ENCODE measurements at regions not wholly inside any gene's neighbourhood (a gene's known extent, or its start where the extent isn't known, plus 50 kb on each side); places are given as distances from the start of the nearest gene placed in this dataset.

DNA sequence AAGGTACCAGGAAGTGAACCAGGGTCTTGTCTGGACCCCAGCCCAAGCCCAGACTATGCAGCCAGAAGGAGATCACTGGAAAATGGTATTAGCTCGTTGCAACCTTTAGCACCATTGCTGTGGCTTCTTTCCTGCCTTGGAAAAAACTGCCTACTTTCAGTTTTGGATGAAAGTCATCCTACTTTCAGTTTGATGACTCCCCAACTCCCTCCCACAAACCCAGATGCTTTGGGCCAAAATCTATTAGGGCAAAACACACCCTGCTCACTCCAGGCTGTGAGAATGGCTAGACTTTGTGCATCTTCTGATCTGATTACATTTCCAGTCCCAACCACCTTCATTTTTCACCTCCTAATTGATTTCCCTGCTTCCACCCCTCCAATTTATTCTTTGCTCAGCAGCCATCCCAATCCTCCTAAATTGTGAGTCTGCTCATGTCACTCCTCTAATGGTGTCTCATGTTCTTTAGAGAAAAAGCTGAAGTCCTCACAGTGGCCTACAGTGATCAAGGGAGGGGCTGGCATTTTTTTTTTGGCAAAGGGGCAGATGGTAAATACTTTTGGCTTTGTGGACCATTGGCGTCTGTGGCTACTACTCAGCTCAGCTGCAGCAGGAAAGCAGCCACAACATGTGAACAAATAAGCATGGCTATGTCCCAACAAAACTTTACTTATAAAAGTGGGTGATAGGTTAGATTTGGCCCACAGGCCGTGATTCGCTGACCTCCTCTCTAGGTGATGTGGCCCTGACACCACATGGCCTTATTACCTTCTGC is 368.7 kb downstream of the SLC4A3 start:
- H2AFZ ChIP-seq (ENCODE audit: low read length, unreplicated experiment), result peak overlapping the region; percentile 25
- no peaks in the 10 kb centered on the region for H3K4me1 ChIP-seq (ENCODE audit: control insufficient read depth, insufficient read depth, low read length, unreplicated experiment)
- H3K36me3 ChIP-seq (ENCODE audit: insufficient read depth, low read length), result no peaks in the 10 kb centered on the region
- no peak overlapping the region for H3K4me3 ChIP-seq (ENCODE audit: low read depth, low read length)
- H3K27me3 ChIP-seq (ENCODE audit: insufficient read depth, low read length), result no peaks in the 10 kb centered on the region
- H3K27ac ChIP-seq (ENCODE audit: low read depth, low read length), result no peak overlapping the region
- H3K79me2 ChIP-seq (ENCODE audit: control insufficient read depth, insufficient read depth, low read length, unreplicated experiment), result no peaks in the 10 kb centered on the region

DNA sequence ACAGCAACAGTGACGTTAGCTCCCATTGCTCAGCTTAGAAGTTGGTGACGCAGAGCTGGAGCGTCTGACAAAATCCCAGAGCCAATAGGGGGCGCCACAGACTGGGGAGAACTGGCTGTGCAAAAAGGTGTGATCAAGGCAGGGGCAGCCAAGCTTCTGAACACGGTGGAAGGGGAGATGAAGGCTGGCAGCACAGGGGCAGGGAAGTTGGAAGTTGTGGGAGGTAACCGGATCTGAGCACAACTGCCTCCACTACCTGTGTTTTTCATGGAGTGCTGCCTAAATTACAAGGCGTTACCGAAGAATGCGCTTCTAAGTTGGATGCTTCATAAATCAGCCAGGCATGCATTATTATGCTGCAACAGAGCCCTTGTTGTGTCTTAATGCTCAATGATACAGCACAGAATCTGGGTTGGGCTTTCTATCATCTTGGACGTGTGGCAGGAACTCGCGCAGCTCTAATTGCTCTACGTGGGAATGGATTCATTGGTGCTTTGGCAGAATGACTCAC is 370.0 kb downstream of the SLC4A3 start:
- H3K4me3 ChIP-seq (ENCODE audit: low read depth, low read length), result no peak overlapping the region
- H3K27me3 ChIP-seq (ENCODE audit: insufficient read depth, low read length), result no peaks in the 10 kb centered on the region
- no peaks in the 10 kb centered on the region for H3K36me3 ChIP-seq (ENCODE audit: insufficient read depth, low read length)
- no peak overlapping the region for H2AFZ ChIP-seq (ENCODE audit: low read length, unreplicated experiment)
- no peaks in the 10 kb centered on the region for H3K79me2 ChIP-seq (ENCODE audit: control insufficient read depth, insufficient read depth, low read length, unreplicated experiment)
- H3K4me1 ChIP-seq (ENCODE audit: control insufficient read depth, insufficient read depth, low read length, unreplicated experiment), result peaks cover 12% of the 10 kb centered on the region
- no peak overlapping the region for H3K27ac ChIP-seq (ENCODE audit: low read depth, low read length)

DNA sequence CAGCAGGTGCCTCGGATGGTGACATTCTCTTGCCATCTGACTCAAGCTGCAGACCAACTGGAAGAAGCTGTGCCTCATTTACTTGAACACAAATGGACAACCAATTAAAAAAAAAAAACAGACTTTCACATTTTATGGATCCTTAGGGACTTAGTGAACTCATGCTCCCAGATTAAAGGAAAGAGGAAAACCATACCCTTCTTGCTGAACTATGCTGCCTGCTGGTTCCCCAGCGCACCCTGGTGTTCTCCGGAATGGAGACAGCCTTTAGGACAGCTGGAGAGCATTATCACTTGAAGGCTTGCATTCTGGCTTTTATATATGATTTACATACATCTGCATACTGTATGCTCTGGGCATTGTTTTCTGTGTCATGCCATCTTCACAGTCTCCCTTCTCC is 370.7 kb downstream of the SLC4A3 start:
- H3K79me2 ChIP-seq (ENCODE audit: control insufficient read depth, insufficient read depth, low read length, unreplicated experiment), result no peaks in the 10 kb centered on the region
- no peak overlapping the region for H2AFZ ChIP-seq (ENCODE audit: low read length, unreplicated experiment)
- H3K27me3 ChIP-seq (ENCODE audit: insufficient read depth, low read length), result no peaks in the 10 kb centered on the region
- H3K4me1 ChIP-seq (ENCODE audit: control insufficient read depth, insufficient read depth, low read length, unreplicated experiment), result peaks cover 12% of the 10 kb centered on the region
- no peaks in the 10 kb centered on the region for H3K36me3 ChIP-seq (ENCODE audit: insufficient read depth, low read length)
- H3K4me3 ChIP-seq (ENCODE audit: low read depth, low read length), result no peak overlapping the region
- H3K27ac ChIP-seq (ENCODE audit: low read depth, low read length), result no peak overlapping the region

DNA sequence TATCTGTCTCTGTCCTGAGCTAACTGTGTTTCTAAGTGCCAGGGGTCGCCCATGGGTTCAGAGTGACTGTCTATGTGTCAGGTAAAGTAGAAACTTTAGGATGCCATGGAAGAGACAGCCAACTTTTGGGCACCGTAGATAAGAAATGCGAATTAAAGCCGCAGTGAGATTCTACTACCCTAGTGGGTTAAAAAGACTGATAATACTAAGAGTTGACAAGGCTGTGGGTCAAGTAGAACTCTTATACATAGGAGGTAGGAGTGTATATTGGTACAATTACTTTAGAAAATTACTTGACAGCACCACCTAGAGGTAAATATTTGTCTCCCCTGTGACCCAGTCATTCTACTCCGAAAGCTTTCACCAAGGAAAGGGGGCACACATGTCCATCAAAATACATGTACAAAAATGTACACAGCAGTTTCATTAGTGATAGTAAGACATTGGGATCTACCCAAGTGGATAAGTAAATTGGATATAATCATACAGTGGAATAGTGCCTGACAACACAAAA is 371.3 kb downstream of the SLC4A3 start:
- H2AFZ ChIP-seq (ENCODE audit: low read length, unreplicated experiment), result no peak overlapping the region
- peaks cover 12% of the 10 kb centered on the region for H3K4me1 ChIP-seq (ENCODE audit: control insufficient read depth, insufficient read depth, low read length, unreplicated experiment)
- no peak overlapping the region for H3K4me3 ChIP-seq (ENCODE audit: low read depth, low read length)
- H3K36me3 ChIP-seq (ENCODE audit: insufficient read depth, low read length), result no peaks in the 10 kb centered on the region
- H3K79me2 ChIP-seq (ENCODE audit: control insufficient read depth, insufficient read depth, low read length, unreplicated experiment), result no peaks in the 10 kb centered on the region
- H3K27me3 ChIP-seq (ENCODE audit: insufficient read depth, low read length), result no peaks in the 10 kb centered on the region
- H3K27ac ChIP-seq (ENCODE audit: low read depth, low read length), result no peak overlapping the region

DNA sequence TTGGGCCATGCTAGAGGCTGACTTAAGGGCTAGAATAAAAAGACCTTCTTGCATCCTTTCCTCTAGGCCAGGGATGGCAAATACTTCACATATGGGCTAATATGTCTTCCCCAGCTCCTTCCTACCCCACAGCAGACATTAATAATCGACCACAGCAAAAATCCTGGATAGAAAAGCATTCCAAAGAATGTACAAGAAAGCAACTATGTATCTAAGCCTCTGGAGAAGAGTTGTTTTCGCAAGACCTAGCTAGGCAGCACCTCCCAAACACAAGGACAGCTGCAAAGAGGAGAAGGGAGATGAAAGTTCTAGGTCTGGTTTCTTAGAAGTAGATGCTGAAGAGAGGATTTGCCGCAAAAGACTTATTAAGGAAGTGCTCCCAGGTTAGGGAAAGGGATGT is 372.6 kb downstream of the SLC4A3 start:
- peaks cover 12% of the 10 kb centered on the region for H3K4me1 ChIP-seq (ENCODE audit: control insufficient read depth, insufficient read depth, low read length, unreplicated experiment)
- no peaks in the 10 kb centered on the region for H3K79me2 ChIP-seq (ENCODE audit: control insufficient read depth, insufficient read depth, low read length, unreplicated experiment)
- no peak overlapping the region for H3K27ac ChIP-seq (ENCODE audit: low read depth, low read length)
- H2AFZ ChIP-seq (ENCODE audit: low read length, unreplicated experiment), result no peak overlapping the region
- H3K4me3 ChIP-seq (ENCODE audit: low read depth, low read length), result no peak overlapping the region
- no peaks in the 10 kb centered on the region for H3K36me3 ChIP-seq (ENCODE audit: insufficient read depth, low read length)
- H3K27me3 ChIP-seq (ENCODE audit: insufficient read depth, low read length), result no peaks in the 10 kb centered on the region

DNA sequence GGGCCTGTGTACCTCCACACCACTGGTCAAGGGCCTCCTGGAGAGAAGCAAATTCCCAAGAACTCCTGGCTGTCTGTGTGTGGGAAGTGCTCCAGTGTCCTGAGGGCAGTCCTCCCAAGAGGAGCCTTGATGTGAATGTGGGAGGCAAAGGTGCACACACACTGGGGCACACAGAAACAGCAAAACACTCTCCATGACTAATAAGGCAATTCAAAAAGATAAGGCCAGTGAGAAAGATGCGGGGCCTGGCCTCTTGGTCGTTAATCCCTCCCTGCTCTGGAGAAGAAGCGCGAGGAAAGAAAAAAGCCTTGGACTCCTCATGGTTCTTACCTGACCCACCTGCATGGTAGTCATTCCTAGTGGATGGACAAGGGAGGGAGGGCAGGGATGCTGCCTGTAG is 373.2 kb downstream of the SLC4A3 start:
- no peaks in the 10 kb centered on the region for H3K36me3 ChIP-seq (ENCODE audit: insufficient read depth, low read length)

DNA sequence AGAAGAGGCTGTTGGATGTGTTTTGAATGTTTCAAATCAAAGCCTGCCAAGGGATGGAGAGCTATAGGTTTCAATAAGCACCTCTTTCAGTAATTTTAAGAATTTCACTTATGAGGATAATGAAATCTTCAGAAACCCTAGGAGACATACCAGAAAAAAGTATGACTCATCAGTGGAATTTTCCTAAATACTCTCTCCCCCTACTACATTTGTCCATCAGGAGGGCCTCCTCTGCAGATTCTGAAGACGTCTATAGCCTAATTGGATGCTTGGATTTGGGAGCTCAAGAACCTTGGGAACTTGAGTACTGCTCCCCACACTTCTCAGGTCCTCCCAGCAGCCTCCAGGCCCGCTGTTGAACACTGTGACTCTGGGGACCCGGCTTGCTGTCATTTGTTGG is 374.3 kb downstream of the SLC4A3 start:
- H3K79me2 ChIP-seq (ENCODE audit: control insufficient read depth, insufficient read depth, low read length, unreplicated experiment), result no peaks in the 10 kb centered on the region
- H3K36me3 ChIP-seq (ENCODE audit: insufficient read depth, low read length), result no peaks in the 10 kb centered on the region
- H2AFZ ChIP-seq (ENCODE audit: low read length, unreplicated experiment), result no peak overlapping the region
- no peak overlapping the region for H3K4me3 ChIP-seq (ENCODE audit: low read depth, low read length)
- peaks cover 12% of the 10 kb centered on the region for H3K4me1 ChIP-seq (ENCODE audit: control insufficient read depth, insufficient read depth, low read length, unreplicated experiment)
- H3K27me3 ChIP-seq (ENCODE audit: insufficient read depth, low read length), result no peaks in the 10 kb centered on the region
- H3K27ac ChIP-seq (ENCODE audit: low read depth, low read length), result no peak overlapping the region

More for the DNA sequence above, 373.2 kb downstream of the SLC4A3 start:
- Histone ChIP-seq H3K4me1 (ENCODE audit: control insufficient read depth, insufficient read depth, low read length, unreplicated experiment) (peaks cover 12% of the 10 kb centered on the region), H3K4me3 (ENCODE audit: low read depth, low read length) (no peak overlapping the region), H3K27me3 (ENCODE audit: insufficient read depth, low read length) (no peaks in the 10 kb centered on the region), H2AFZ (ENCODE audit: low read length, unreplicated experiment) (no peak overlapping the region), H3K27ac (ENCODE audit: low read depth, low read length) (no peak overlapping the region), H3K79me2 (ENCODE audit: control insufficient read depth, insufficient read depth, low read length, unreplicated experiment) (no peaks in the 10 kb centered on the region)

DNA sequence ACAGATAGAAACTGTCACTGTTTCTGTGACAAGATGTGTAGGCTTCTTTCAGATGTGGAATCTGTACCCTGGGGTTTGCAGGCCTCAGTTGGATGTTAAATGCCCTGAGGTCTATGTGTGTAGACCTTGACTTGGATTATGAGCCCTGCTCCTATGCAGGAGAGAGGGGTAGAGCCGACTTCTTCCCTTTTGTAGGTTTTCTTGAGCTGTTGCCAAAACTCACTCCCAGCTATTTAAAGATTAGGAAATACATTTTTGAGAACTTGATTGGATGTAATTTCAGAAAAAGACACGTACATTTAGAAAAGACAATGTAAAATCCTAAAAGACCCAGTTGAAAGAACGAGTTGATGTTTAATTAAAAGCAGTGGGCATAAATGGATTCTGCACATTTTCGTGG is 374.8 kb downstream of the SLC4A3 start:
- no peaks in the 10 kb centered on the region for H3K36me3 ChIP-seq (ENCODE audit: insufficient read depth, low read length)
- no peak overlapping the region for H3K4me3 ChIP-seq (ENCODE audit: low read depth, low read length)
- H3K27me3 ChIP-seq (ENCODE audit: insufficient read depth, low read length), result no peaks in the 10 kb centered on the region
- H2AFZ ChIP-seq (ENCODE audit: low read length, unreplicated experiment), result no peak overlapping the region
- no peaks in the 10 kb centered on the region for H3K79me2 ChIP-seq (ENCODE audit: control insufficient read depth, insufficient read depth, low read length, unreplicated experiment)
- H3K4me1 ChIP-seq (ENCODE audit: control insufficient read depth, insufficient read depth, low read length, unreplicated experiment), result peaks cover 12% of the 10 kb centered on the region
- no peak overlapping the region for H3K27ac ChIP-seq (ENCODE audit: low read depth, low read length)

DNA sequence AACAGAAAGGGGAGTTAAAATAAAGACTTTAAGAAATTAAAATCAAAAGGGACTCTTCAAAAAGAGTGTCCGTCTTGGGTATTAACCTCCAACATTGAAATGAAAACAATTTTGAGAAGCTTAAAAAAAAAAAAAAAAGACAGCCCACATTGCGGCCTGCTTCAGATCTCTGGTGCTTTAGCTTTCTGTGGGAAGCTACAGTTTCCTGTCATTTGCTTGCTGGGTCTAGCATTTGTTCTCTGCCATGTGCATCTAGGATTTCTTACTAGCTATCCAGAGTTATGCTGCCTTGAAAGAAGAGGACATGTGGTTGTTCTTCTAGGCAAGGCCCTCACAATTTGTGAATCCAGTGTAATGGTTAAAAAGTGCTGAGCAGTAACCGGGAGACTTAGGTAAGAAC is 375.3 kb downstream of the SLC4A3 start:
- no peak overlapping the region for H2AFZ ChIP-seq (ENCODE audit: low read length, unreplicated experiment)
- no peak overlapping the region for H3K27ac ChIP-seq (ENCODE audit: low read depth, low read length)
- no peak overlapping the region for H3K4me3 ChIP-seq (ENCODE audit: low read depth, low read length)
- no peaks in the 10 kb centered on the region for H3K36me3 ChIP-seq (ENCODE audit: insufficient read depth, low read length)
- peaks cover 12% of the 10 kb centered on the region for H3K4me1 ChIP-seq (ENCODE audit: control insufficient read depth, insufficient read depth, low read length, unreplicated experiment)
- H3K27me3 ChIP-seq (ENCODE audit: insufficient read depth, low read length), result no peaks in the 10 kb centered on the region
- no peaks in the 10 kb centered on the region for H3K79me2 ChIP-seq (ENCODE audit: control insufficient read depth, insufficient read depth, low read length, unreplicated experiment)

DNA sequence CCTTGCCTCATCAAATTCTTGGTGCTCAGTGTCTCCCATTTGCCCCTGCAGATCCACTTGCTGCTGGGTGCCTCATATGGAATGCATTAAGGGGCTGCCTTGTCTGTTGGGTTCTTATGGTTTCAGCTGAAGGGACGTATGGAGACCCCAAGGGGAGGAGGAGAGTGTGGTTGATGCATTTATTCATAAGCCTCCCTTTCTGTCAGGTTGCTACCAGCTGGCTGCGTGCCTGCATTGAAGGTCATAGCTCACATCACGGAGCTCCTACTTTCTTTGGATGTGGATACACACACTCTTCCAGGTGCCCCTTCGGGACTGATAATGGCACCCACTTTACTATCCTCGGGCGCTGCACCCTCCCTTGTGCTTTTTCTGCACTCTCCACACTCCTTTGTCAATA is 377.9 kb downstream of the SLC4A3 start:
- Histone ChIP-seq H3K4me1 (ENCODE audit: control insufficient read depth, insufficient read depth, low read length, unreplicated experiment) (peaks cover 12% of the 10 kb centered on the region), H3K4me3 (ENCODE audit: low read depth, low read length) (no peak overlapping the region), H3K36me3 (ENCODE audit: insufficient read depth, low read length) (no peaks in the 10 kb centered on the region), H3K27ac (ENCODE audit: low read depth, low read length) (no peak overlapping the region), H2AFZ (ENCODE audit: low read length, unreplicated experiment) (no peak overlapping the region), H3K27me3 (ENCODE audit: insufficient read depth, low read length) (no peaks in the 10 kb centered on the region), H3K79me2 (ENCODE audit: control insufficient read depth, insufficient read depth, low read length, unreplicated experiment) (no peaks in the 10 kb centered on the region)

DNA sequence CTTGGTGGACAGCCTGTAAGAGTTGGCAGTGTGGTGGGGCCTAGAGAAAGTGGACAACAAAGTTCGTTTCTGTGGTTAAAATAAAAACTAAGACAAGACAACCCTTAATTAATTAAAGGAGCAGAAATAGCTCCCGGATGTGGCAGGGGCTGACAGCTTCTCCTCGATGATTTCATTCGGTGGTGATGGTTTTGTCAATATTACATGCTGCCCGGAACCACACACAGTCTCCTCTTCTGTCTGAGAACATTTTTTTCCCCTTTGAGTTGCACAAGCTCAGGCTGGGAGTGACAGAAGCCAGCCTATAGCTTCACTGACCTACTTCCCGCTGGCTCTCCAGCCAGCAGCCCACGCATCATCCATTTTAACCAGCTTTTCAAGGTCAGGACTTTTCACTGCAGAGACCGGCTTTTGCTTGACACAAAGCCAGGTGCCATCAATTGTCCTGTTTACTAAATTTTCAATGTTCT is 378.8 kb downstream of the SLC4A3 start:
- Histone ChIP-seq H3K79me2 (ENCODE audit: control insufficient read depth, insufficient read depth, low read length, unreplicated experiment) (no peaks in the 10 kb centered on the region), H3K27ac (ENCODE audit: low read depth, low read length) (no peak overlapping the region), H3K4me3 (ENCODE audit: low read depth, low read length) (no peak overlapping the region), H3K36me3 (ENCODE audit: insufficient read depth, low read length) (no peaks in the 10 kb centered on the region), H2AFZ (ENCODE audit: low read length, unreplicated experiment) (no peak overlapping the region), H3K4me1 (ENCODE audit: control insufficient read depth, insufficient read depth, low read length, unreplicated experiment) (peaks cover 12% of the 10 kb centered on the region), H3K27me3 (ENCODE audit: insufficient read depth, low read length) (no peaks in the 10 kb centered on the region)
